ENCODE measurements at regions not wholly inside any gene's neighbourhood (a gene's known extent, or its start where the extent isn't known, plus 50 kb on each side); places are given as distances from the start of the nearest gene placed in this dataset.

DNA sequence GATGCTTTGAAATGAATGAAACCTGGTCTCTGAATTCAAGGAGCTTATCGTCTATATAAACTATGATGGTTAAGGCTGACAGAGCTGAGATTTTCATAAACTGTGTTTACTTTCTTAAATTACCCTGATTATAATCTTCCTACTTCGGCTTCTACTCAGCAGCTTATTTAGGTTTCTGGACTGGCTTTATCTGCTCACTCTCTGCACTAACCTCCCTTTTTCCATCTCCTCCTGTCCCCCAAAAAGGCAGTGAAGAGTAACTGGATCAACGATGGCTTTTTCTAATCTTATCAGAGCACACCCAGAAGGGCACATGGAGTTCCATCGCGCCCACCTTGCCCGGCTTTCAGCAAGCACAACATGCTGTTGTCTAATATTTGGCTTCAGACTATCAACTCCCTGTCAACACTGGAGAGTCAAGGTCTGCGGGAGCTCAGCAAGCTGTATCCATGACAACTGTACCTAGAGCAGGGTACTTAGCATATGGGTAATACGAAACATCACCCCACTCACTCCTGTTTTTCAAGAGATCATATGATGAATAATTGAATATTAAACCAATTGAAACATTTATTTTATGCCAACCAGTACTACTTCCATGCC is 417.3 kb downstream of the GABRB3 start:
- no peaks in the 10 kb centered on the region for H3K9me3 Mint-ChIP-seq (ENCODE audit: unreplicated experiment)
- H3K4me3 Mint-ChIP-seq (ENCODE audit: unreplicated experiment): no peak overlapping the region
- no peak for DNase-seq
- H3K27me3 Mint-ChIP-seq (ENCODE audit: unreplicated experiment): no peaks in the 10 kb centered on the region
- no peak for TF ChIP-seq CTCF (IDR thresholded peaks at IDR 0.05; ENCODE audit: partially characterized antibody, unreplicated experiment)
- no peaks in the 10 kb centered on the region for H3K36me3 Mint-ChIP-seq (ENCODE audit: unreplicated experiment)
- H3K4me1 Mint-ChIP-seq (ENCODE audit: low read depth, unreplicated experiment): peaks cover 4% of the 10 kb centered on the region
- H3K27ac Mint-ChIP-seq (ENCODE audit: unreplicated experiment): no peak overlapping the region

- no peak overlapping the region for H3K4me3 Mint-ChIP-seq (ENCODE audit: unreplicated experiment)
- H3K36me3 Mint-ChIP-seq (ENCODE audit: unreplicated experiment): peaks cover 2% of the 10 kb centered on the region
- peaks cover under 1% of the 10 kb centered on the region for H3K27me3 Mint-ChIP-seq (ENCODE audit: unreplicated experiment)
- no peaks in the 10 kb centered on the region for H3K9me3 Mint-ChIP-seq (ENCODE audit: unreplicated experiment)
- no peak for DNase-seq
- peaks cover 4% of the 10 kb centered on the region for H3K4me1 Mint-ChIP-seq (ENCODE audit: low read depth, unreplicated experiment)
- H3K27ac Mint-ChIP-seq (ENCODE audit: unreplicated experiment): no peak overlapping the region
- TF ChIP-seq CTCF (IDR thresholded peaks at IDR 0.05; ENCODE audit: partially characterized antibody, unreplicated experiment): no peak
These were observed 420.0 kb downstream of the GABRB3 start for GRCh38 chr15:26352909-26353308.

DNA sequence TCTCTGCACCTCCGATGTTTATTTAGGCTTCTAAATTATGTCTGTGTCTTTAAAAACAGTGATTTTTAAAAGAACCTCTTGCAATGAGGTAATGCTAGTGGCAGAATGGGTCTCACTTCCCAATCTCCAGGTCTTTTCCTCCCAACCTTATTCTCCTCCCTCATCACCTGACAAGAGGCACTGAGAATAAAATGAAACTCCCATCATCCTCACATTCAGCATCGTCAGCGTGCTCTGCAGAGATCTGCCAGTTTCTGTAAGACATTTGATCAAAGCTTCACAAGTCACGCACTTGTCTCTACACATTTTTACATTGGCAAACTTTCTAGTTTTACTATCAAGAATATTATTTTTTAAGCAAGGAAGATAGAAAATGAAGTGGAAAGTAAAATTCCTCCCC is 420.5 kb downstream of the GABRB3 start:
- Mint-ChIP-seq H3K27ac (ENCODE audit: unreplicated experiment) (no peak overlapping the region), H3K4me3 (ENCODE audit: unreplicated experiment) (no peak overlapping the region), H3K4me1 (ENCODE audit: low read depth, unreplicated experiment) (peaks cover 4% of the 10 kb centered on the region), H3K36me3 (ENCODE audit: unreplicated experiment) (peaks cover 7% of the 10 kb centered on the region), H3K9me3 (ENCODE audit: unreplicated experiment) (no peaks in the 10 kb centered on the region), H3K27me3 (ENCODE audit: unreplicated experiment) (peaks cover 2% of the 10 kb centered on the region)
- DNase-seq: no peak
- TF ChIP-seq CTCF (IDR thresholded peaks at IDR 0.05; ENCODE audit: partially characterized antibody, unreplicated experiment): no peak

DNA sequence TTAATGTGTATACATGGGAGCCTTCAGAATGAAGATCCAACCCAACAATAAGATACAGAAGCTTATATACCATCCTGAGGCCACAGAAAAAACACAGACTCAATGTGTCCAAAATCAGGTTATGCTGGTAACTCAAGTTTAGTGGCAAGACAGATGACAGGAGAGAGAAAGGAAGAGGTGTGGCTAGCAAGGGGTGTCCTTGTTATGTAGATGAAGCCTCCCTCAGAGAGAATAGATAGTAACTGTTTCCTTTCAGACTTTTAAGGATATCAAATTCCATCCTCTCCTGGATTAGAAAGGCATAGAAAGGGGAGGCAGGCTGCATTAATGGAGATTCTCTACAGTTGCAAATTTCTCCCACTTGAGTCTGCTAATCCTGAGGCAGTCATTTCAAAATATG is 447.4 kb downstream of the GABRB3 start:
- Mint-ChIP-seq H3K4me1 (ENCODE audit: low read depth, unreplicated experiment) (no peaks in the 10 kb centered on the region), H3K4me3 (ENCODE audit: unreplicated experiment) (no peak overlapping the region), H3K9me3 (ENCODE audit: unreplicated experiment) (peaks cover 1% of the 10 kb centered on the region), H3K36me3 (ENCODE audit: unreplicated experiment) (no peaks in the 10 kb centered on the region), H3K27ac (ENCODE audit: unreplicated experiment) (no peak overlapping the region), H3K27me3 (ENCODE audit: unreplicated experiment) (no peaks in the 10 kb centered on the region)
- no peak for DNase-seq
- no peak for TF ChIP-seq CTCF (IDR thresholded peaks at IDR 0.05; ENCODE audit: partially characterized antibody, unreplicated experiment)

DNA sequence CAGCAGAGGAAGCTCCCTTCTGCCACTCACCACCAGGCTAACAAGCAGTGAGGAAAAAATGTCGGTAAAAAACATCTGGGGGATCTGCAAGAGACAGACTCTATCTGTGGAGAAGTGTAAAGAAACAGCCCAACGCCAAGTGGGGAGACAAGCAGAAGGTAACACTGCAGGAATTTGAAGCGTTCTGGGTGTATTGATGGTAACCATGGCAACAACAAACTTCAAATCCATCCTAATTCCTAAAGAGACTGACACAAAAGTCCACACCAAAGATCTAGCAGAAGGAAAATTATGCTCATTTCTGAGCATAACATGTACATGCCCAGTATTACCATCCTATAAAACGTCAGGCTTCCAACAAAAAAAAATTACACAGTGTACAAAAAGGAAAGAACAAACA is 449.3 kb downstream of the GABRB3 start:
- no peaks in the 10 kb centered on the region for H3K36me3 Mint-ChIP-seq (ENCODE audit: unreplicated experiment)
- no peak overlapping the region for H3K4me3 Mint-ChIP-seq (ENCODE audit: unreplicated experiment)
- DNase-seq: no peak
- no peaks in the 10 kb centered on the region for H3K4me1 Mint-ChIP-seq (ENCODE audit: low read depth, unreplicated experiment)
- no peaks in the 10 kb centered on the region for H3K27me3 Mint-ChIP-seq (ENCODE audit: unreplicated experiment)
- no peak for TF ChIP-seq CTCF (IDR thresholded peaks at IDR 0.05; ENCODE audit: partially characterized antibody, unreplicated experiment)
- peaks cover 1% of the 10 kb centered on the region for H3K9me3 Mint-ChIP-seq (ENCODE audit: unreplicated experiment)
- H3K27ac Mint-ChIP-seq (ENCODE audit: unreplicated experiment): no peak overlapping the region
